ENCODE measurements at regions not wholly inside any gene's neighbourhood (a gene's known extent, or its start where the extent isn't known, plus 50 kb on each side); places are given as distances from the start of the nearest gene placed in this dataset.

DNA sequence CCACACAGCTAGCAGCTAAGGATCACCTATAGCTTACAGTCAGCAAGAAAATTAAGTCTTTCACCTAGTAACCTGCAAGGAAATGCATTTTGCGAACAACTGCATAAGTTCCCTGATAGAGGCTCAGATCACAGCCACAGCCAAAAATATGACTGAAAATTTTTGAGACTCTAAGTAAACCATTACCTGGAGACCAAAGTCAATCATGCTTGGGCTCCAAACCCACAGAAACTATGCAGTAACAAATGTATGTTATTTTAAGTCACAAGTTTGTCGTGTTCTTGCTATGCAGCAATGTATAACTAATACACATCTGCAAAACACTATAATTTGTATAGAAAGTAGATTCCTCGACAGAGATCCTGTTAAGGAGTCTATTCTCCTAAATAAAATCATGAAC is 1025.7 kb upstream of the RAG2 start:
- RAD21 ChIA-PET (ENCODE audit: low non-redundant PET in 1 of 2, low total read pairs in 2 of 2, uncharacterized antibody in 2 of 2, unreplicated experiment in 2 of 2): no interaction called here
- Histone ChIP-seq H3K9me3 (ENCODE audit: control insufficient read depth in 1 of 2, insufficient read depth in 1 of 2, low read depth in 1 of 2, low read length in 2 of 2) (peaks cover 9 to 25% of the 10 kb centered on the region in 2 experiments; a peak in 2 of 4 replicates), H3K4me3 (replicated peaks in 1 of 2; ENCODE audit: low read depth in 1 of 2, low read length in 2 of 2) (no peak overlapping the region), H3K79me2 (ENCODE audit: insufficient read depth, low read length) (no peaks in the 10 kb centered on the region), H3K4me1 (ENCODE audit: control insufficient read depth in 1 of 2, insufficient read depth in 2 of 2, low read length in 2 of 2) (no peaks in the 10 kb centered on the region), H3K9me2 (ENCODE audit: insufficient read depth) (no peaks in the 10 kb centered on the region), H2AFZ (ENCODE audit: low read depth, low read length, poor library complexity, severe bottlenecking) (no peak overlapping the region), H3K27me3 (ENCODE audit: insufficient read depth, low read length) (no peaks in the 10 kb centered on the region), H3K9ac (ENCODE audit: low read length) (no peak overlapping the region), H3K27ac (ENCODE audit: low read depth, low read length) (no peak overlapping the region), H3K36me3 (ENCODE audit: control insufficient read depth in 1 of 2, insufficient read depth in 2 of 2, low read length in 2 of 2) (no peaks in the 10 kb centered on the region), H4K20me1 (ENCODE audit: insufficient read depth) (no peaks in the 10 kb centered on the region), H3K4me2 (ENCODE audit: low read length) (no peak overlapping the region)
- DNase-seq (ENCODE audit: low read depth, low spot score): no peak
- intact Hi-C loops (cut with micrococcal nuclease): no loop called here
- CTCF ChIA-PET: no interaction called here
- POLR2A ChIA-PET: no interaction called here
- no TSS peak for BruUV-seq (replicated peaks)
- no peak for ATAC-seq
- TF ChIP-seq, protein P1, sequence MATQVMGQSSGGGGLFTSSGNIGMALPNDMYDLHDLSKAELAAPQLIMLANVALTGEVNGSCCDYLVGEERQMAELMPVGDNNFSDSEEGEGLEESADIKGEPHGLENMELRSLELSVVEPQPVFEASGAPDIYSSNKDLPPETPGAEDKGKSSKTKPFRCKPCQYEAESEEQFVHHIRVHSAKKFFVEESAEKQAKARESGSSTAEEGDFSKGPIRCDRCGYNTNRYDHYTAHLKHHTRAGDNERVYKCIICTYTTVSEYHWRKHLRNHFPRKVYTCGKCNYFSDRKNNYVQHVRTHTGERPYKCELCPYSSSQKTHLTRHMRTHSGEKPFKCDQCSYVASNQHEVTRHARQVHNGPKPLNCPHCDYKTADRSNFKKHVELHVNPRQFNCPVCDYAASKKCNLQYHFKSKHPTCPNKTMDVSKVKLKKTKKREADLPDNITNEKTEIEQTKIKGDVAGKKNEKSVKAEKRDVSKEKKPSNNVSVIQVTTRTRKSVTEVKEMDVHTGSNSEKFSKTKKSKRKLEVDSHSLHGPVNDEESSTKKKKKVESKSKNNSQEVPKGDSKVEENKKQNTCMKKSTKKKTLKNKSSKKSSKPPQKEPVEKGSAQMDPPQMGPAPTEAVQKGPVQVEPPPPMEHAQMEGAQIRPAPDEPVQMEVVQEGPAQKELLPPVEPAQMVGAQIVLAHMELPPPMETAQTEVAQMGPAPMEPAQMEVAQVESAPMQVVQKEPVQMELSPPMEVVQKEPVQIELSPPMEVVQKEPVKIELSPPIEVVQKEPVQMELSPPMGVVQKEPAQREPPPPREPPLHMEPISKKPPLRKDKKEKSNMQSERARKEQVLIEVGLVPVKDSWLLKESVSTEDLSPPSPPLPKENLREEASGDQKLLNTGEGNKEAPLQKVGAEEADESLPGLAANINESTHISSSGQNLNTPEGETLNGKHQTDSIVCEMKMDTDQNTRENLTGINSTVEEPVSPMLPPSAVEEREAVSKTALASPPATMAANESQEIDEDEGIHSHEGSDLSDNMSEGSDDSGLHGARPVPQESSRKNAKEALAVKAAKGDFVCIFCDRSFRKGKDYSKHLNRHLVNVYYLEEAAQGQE (IDR thresholded peaks at IDR 0.05; ENCODE audit: low read depth): no peak
- no peak for TF ChIP-seq SRF (IDR thresholded peaks at IDR 0.05; ENCODE audit: low read depth)
- no peak for TF ChIP-seq EZH2phosphoT487 (IDR thresholded peaks at IDR 0.05; ENCODE audit: borderline replicate concordance)
- TF ChIP-seq, protein P2, sequence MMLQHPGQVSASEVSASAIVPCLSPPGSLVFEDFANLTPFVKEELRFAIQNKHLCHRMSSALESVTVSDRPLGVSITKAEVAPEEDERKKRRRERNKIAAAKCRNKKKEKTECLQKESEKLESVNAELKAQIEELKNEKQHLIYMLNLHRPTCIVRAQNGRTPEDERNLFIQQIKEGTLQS (IDR thresholded peaks at IDR 0.05): no peak
- no peak for TF ChIP-seq EGR1 (IDR thresholded peaks at IDR 0.05; ENCODE audit: low read depth)
- TF ChIP-seq JUND (IDR thresholded peaks at IDR 0.05): no peak
- TF ChIP-seq POLR2A (IDR thresholded peaks at IDR 0.05; ENCODE audit: borderline replicate concordance, extremely low read depth, insufficient read depth, insufficient read length): no peak
- no peak for TF ChIP-seq CEBPB (IDR thresholded peaks at IDR 0.05; ENCODE audit: low read depth)
- TF ChIP-seq POLR2AphosphoS5 (IDR thresholded peaks at IDR 0.05; ENCODE audit: low read depth, low read length): no peak
- TF ChIP-seq, protein P3, sequence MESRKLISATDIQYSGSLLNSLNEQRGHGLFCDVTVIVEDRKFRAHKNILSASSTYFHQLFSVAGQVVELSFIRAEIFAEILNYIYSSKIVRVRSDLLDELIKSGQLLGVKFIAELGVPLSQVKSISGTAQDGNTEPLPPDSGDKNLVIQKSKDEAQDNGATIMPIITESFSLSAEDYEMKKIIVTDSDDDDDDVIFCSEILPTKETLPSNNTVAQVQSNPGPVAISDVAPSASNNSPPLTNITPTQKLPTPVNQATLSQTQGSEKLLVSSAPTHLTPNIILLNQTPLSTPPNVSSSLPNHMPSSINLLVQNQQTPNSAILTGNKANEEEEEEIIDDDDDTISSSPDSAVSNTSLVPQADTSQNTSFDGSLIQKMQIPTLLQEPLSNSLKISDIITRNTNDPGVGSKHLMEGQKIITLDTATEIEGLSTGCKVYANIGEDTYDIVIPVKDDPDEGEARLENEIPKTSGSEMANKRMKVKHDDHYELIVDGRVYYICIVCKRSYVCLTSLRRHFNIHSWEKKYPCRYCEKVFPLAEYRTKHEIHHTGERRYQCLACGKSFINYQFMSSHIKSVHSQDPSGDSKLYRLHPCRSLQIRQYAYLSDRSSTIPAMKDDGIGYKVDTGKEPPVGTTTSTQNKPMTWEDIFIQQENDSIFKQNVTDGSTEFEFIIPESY (IDR thresholded peaks at IDR 0.05; ENCODE audit: extremely low read depth, insufficient replicate concordance, low read length): no peak
- TF ChIP-seq CBX3 (IDR thresholded peaks at IDR 0.05; ENCODE audit: low read depth): no peak
- no peak for TF ChIP-seq FOSL1 (IDR thresholded peaks at IDR 0.05; ENCODE audit: low read depth)
- TF ChIP-seq TCF7L2 (IDR thresholded peaks at IDR 0.05; ENCODE audit: borderline replicate concordance, extremely low read depth, insufficient read depth, insufficient read length): no peak
- TF ChIP-seq ZNF274 (IDR thresholded peaks at IDR 0.05; ENCODE audit: low read depth, low read length): no peak
- no peak for TF ChIP-seq ZFX (IDR thresholded peaks at IDR 0.05)
- TF ChIP-seq ELF1 (IDR thresholded peaks at IDR 0.05; ENCODE audit: borderline replicate concordance, low read depth): no peak
- TF ChIP-seq, protein P4, sequence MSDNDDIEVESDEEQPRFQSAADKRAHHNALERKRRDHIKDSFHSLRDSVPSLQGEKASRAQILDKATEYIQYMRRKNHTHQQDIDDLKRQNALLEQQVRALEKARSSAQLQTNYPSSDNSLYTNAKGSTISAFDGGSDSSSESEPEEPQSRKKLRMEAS (IDR thresholded peaks at IDR 0.05): no peak
- no peak for TF ChIP-seq EZH2 (IDR thresholded peaks at IDR 0.05)
